NT2/D1 (cell line): ENCODE measurements at regions not wholly inside any gene's neighbourhood (a gene's known extent, or its start where the extent isn't known, plus 50 kb on each side); places are given as distances from the start of the nearest gene placed in this dataset.

ENCODE experiments used
- YY1 ChIP-seq: IDR thresholded peaks from 2 replicates; pipeline ENCODE4 v1.6.1; 2011; ENCODE audit not compliant: insufficient read length, insufficient read depth
- ZNF274 ChIP-seq: IDR thresholded peaks from 2 replicates; pipeline ENCODE4 v1.6.1; 2011; ENCODE audit warnings: mild to moderate bottlenecking, low read depth, low read length

DNA sequence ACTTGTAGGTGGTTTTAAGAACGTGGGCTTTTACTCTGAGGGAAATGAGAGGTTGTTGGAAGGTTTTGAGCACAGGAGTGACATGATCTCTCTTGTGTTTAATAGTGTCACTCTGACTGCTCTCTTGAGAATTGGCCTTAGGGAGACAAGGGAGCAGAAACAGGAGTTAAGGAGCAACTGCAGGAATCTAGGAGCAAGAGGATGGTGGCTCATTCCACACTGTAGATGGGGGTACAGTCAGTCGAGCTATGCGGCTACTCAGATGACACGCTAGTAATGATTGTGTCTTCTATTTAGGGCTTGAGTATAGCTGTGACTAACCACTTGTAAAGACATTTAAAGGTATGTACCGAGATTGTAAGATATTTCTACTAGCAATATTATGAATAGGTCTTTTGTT lies 87.4 kb downstream of the RPRM start:
- no peak for TF ChIP-seq ZNF274
- TF ChIP-seq YY1, result no peak
